H9 (cell line): ENCODE measurements at regions not wholly inside any gene's neighbourhood (a gene's known extent, or its start where the extent isn't known, plus 50 kb on each side); places are given as distances from the start of the nearest gene placed in this dataset.

ENCODE experiments used
- DNase-seq: peaks from one replicate; pipeline ENCODE4 v3.0.0-alpha.2; 2017
- H2AFZ ChIP-seq: one replicate; pipeline ENCODE4 v1.6.1; 2013; ENCODE audit warnings: mild to moderate bottlenecking, low read length, control low read depth, moderate library complexity
- H2AK5ac ChIP-seq: 2 replicates; pipeline ENCODE4 v1.6.1; 2013; ENCODE audit warnings: low read length, control low read depth, mixed read lengths; ENCODE audit not compliant: insufficient read length
- H2BK120ac ChIP-seq: one replicate; pipeline ENCODE4 v1.6.1; 2013; ENCODE audit warnings: low read depth, mild to moderate bottlenecking, low read length, control low read depth, inconsistent platforms; ENCODE audit not compliant: poor library complexity, severe bottlenecking
- H2BK12ac ChIP-seq: 2 replicates; pipeline ENCODE4 v1.6.1; 2013; ENCODE audit warnings: low read length, control low read depth, mixed read lengths, low read depth; ENCODE audit not compliant: insufficient read length
- H2BK15ac ChIP-seq: 2 replicates; pipeline ENCODE4 v1.6.1; 2013; ENCODE audit warnings: low read depth, low read length, control low read depth
- H2BK20ac ChIP-seq: one replicate; pipeline ENCODE4 v1.6.1; 2013; ENCODE audit warnings: low read depth, mild to moderate bottlenecking, low read length, control low read depth, inconsistent platforms; ENCODE audit not compliant: poor library complexity, severe bottlenecking
- H2BK5ac ChIP-seq: 2 replicates; pipeline ENCODE4 v1.6.1; 2013; ENCODE audit warnings: low read length, control low read depth, mixed read lengths; ENCODE audit not compliant: insufficient read length
- H3K14ac ChIP-seq: 2 replicates; pipeline ENCODE4 v1.6.1; 2013; ENCODE audit warnings: low read length, control low read depth; ENCODE audit not compliant: insufficient read depth
- H3K18ac ChIP-seq: 2 replicates; pipeline ENCODE4 v1.6.1; 2013; ENCODE audit warnings: low read depth, mild to moderate bottlenecking, mixed read lengths, low read length, control low read depth; ENCODE audit not compliant: insufficient read length
- H3K23ac ChIP-seq: 2 replicates; pipeline ENCODE4 v1.6.1; 2013; ENCODE audit warnings: low read length, control low read depth, mixed read lengths, low read depth; ENCODE audit not compliant: insufficient read length
- H3K23me2 ChIP-seq: 2 replicates; pipeline ENCODE4 v1.6.1; 2013; ENCODE audit warnings: low read depth, mild to moderate bottlenecking, mixed read lengths, low read length, control low read depth; ENCODE audit not compliant: insufficient read length, poor library complexity, severe bottlenecking
- H3K27ac ChIP-seq: 2 replicates; pipeline ENCODE4 v1.5.1; 2013; ENCODE audit warnings: low read length, control low read depth, mixed read lengths, low read depth; ENCODE audit not compliant: insufficient read length
- H3K27me3 ChIP-seq: 2 replicates; pipeline ENCODE4 v1.6.1; 2013; ENCODE audit warnings: low read length, control low read depth, inconsistent platforms; ENCODE audit not compliant: insufficient read depth
- H3K4ac ChIP-seq: 2 replicates; pipeline ENCODE4 v1.6.1; 2013; ENCODE audit warnings: low read depth, mild to moderate bottlenecking, control low read depth, inconsistent platforms, low read length, moderate library complexity
- H3K4me1 ChIP-seq: 2 replicates; pipeline ENCODE4 v1.6.1; 2013; ENCODE audit warnings: low read length, control low read depth, inconsistent platforms; ENCODE audit not compliant: insufficient read depth
- H3K4me2 ChIP-seq: 2 replicates; pipeline ENCODE4 v1.6.1; 2013; ENCODE audit warnings: low read length, control low read depth, mixed read lengths; ENCODE audit not compliant: insufficient read length, insufficient read depth
- H3K56ac ChIP-seq: 2 replicates; pipeline ENCODE4 v1.6.1; 2013; ENCODE audit warnings: low read depth, mild to moderate bottlenecking, mixed read lengths, low read length, control low read depth; ENCODE audit not compliant: insufficient read length
- H3K79me1 ChIP-seq: 2 replicates; pipeline ENCODE4 v1.6.1; 2013; ENCODE audit warnings: low read depth, mild to moderate bottlenecking, moderate library complexity, low read length, control low read depth, inconsistent platforms; ENCODE audit not compliant: insufficient read depth, poor library complexity, severe bottlenecking
- H3K79me2 ChIP-seq: 2 replicates; pipeline ENCODE4 v1.6.1; 2013; ENCODE audit warnings: low read length, control low read depth, inconsistent platforms; ENCODE audit not compliant: insufficient read depth
- H3K9ac ChIP-seq: 2 replicates; pipeline ENCODE4 v1.6.1; 2013; ENCODE audit warnings: low read length, control low read depth, mixed read lengths; ENCODE audit not compliant: insufficient read length; ENCODE audit errors: extremely low read depth
- H3K9me3 ChIP-seq: one replicate; pipeline ENCODE4 v1.6.1; 2013; ENCODE audit warnings: low read depth, low read length, inconsistent platforms; ENCODE audit not compliant: control insufficient read depth
- H3T11ph ChIP-seq: one replicate; pipeline ENCODE4 v1.6.1; 2013; ENCODE audit warnings: mild to moderate bottlenecking, low read length, control low read depth, inconsistent platforms
- H4K20me1 ChIP-seq: one replicate; pipeline ENCODE4 v1.6.1; 2013; ENCODE audit not compliant: control insufficient read depth, insufficient read length, insufficient read depth
- H4K5ac ChIP-seq: 2 replicates; pipeline ENCODE4 v1.6.1; 2013; ENCODE audit warnings: low read depth, mild to moderate bottlenecking, mixed read lengths, low read length, control low read depth; ENCODE audit not compliant: insufficient read length
- H4K8ac ChIP-seq: replicated peaks from 2 replicates; pipeline ENCODE4 v1.6.1; 2013; ENCODE audit warnings: low read length, control low read depth, mixed read lengths, low read depth; ENCODE audit not compliant: insufficient read length
- H4K91ac ChIP-seq: 2 replicates; pipeline ENCODE4 v1.6.1; 2013; ENCODE audit warnings: low read depth, mild to moderate bottlenecking, moderate library complexity, mixed read lengths, low read length, control low read depth; ENCODE audit not compliant: insufficient read length
- H3K27ac Mint-ChIP-seq, 3 experiments: 2 replicates in 2 of 3; 3 replicates in 1 of 3; pipeline ENCODE4 v1.8.0; 2020 to 2021; ENCODE audit warnings: mixed read lengths in 3 of 3, mild to moderate bottlenecking in 1 of 3, moderate library complexity in 1 of 3
- H3K27me3 Mint-ChIP-seq: 2 replicates; pipeline ENCODE4 v1.8.0; 2021; ENCODE audit warnings: low read depth, mild to moderate bottlenecking, moderate library complexity, mixed read lengths
- H3K36me3 Mint-ChIP-seq, 3 experiments: 2 replicates in 2 of 3; 3 replicates in 1 of 3; pipeline ENCODE4 v1.8.0; 2020 to 2021; ENCODE audit warnings: low read depth in 3 of 3, mixed read lengths in 3 of 3; ENCODE audit not compliant: insufficient read depth in 1 of 3
- H3K4me1 Mint-ChIP-seq, 2 experiments: 2 replicates each; pipeline ENCODE4 v1.8.0; 2020; ENCODE audit warnings: mixed read lengths in 2 of 2
- H3K4me3 Mint-ChIP-seq, 2 experiments: 2 replicates in 1 of 2; 3 replicates in 1 of 2; pipeline ENCODE4 v1.8.0; 2020 to 2021; ENCODE audit warnings: mild to moderate bottlenecking in 2 of 2, mixed read lengths in 2 of 2, moderate library complexity in 1 of 2
- H3K9me3 Mint-ChIP-seq, 2 experiments: 2 replicates in 1 of 2; 3 replicates in 1 of 2; pipeline ENCODE4 v1.8.0; 2020; ENCODE audit warnings: mild to moderate bottlenecking in 2 of 2, mixed read lengths in 2 of 2, moderate library complexity in 1 of 2
- WGBS: extraction: QIAGEN DNeasy Blood & Tissue Kit; methylation state at CpG from one replicate; pipeline ENCODE4 v1.1.7; 2013; ENCODE audit warnings: missing lambda C conversion rate, low lambda C conversion rate, mixed read lengths; ENCODE audit not compliant: insufficient read length; ENCODE audit errors: extremely low coverage; 5-methylcytosine and 5-hydroxymethylcytosine counted together
- TF ChIP-seq, protein P1 (sequence below): fragments of 200-600 bp; sonication (generic); conservative IDR thresholded peaks from 3 replicates; pipeline ENCODE4 v1.8.0; 2021; ENCODE audit warnings: antibody characterized with exemption, mild to moderate bottlenecking

GRCh38 chr5:175109058-175109755 is 334.8 kb downstream of the DRD1 start:
- Mint-ChIP-seq H3K4me3 (no peak overlapping the region), H3K9me3 (peaks cover 20% of the 10 kb centered on the region in 2 experiments), H3K27ac (no peak overlapping the region), H3K4me1 (no peaks in the 10 kb centered on the region), H3K27me3 (peaks cover 8% of the 10 kb centered on the region), H3K36me3 (peaks cover 10 to 16% (median 13%) of the 10 kb centered on the region in 3 experiments)
- no peaks in the 10 kb centered on the region for H3K79me1 ChIP-seq
- H3K23ac ChIP-seq, result no peak overlapping the region
- no peaks in the 10 kb centered on the region for H3K9me3 ChIP-seq
- no peak overlapping the region for H2BK5ac ChIP-seq
- H3K4ac ChIP-seq, result no peak overlapping the region
- no peak overlapping the region for H3K27ac ChIP-seq
- H3K4me1 ChIP-seq, result no peaks in the 10 kb centered on the region
- DNase-seq, result no peak
- TF ChIP-seq, protein P1, sequence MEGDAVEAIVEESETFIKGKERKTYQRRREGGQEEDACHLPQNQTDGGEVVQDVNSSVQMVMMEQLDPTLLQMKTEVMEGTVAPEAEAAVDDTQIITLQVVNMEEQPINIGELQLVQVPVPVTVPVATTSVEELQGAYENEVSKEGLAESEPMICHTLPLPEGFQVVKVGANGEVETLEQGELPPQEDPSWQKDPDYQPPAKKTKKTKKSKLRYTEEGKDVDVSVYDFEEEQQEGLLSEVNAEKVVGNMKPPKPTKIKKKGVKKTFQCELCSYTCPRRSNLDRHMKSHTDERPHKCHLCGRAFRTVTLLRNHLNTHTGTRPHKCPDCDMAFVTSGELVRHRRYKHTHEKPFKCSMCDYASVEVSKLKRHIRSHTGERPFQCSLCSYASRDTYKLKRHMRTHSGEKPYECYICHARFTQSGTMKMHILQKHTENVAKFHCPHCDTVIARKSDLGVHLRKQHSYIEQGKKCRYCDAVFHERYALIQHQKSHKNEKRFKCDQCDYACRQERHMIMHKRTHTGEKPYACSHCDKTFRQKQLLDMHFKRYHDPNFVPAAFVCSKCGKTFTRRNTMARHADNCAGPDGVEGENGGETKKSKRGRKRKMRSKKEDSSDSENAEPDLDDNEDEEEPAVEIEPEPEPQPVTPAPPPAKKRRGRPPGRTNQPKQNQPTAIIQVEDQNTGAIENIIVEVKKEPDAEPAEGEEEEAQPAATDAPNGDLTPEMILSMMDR, result no peak
- no peaks in the 10 kb centered on the region for H3K79me2 ChIP-seq
- no peak overlapping the region for H2BK15ac ChIP-seq
- no peak overlapping the region for H3K14ac ChIP-seq
- H4K5ac ChIP-seq, result no peak overlapping the region
- no peak overlapping the region for H2BK120ac ChIP-seq
- no peak overlapping the region for H2AFZ ChIP-seq
- H2AK5ac ChIP-seq, result no peak overlapping the region
- no peak overlapping the region for H3K56ac ChIP-seq
- no peak overlapping the region for H4K91ac ChIP-seq
- no peak overlapping the region for H3K4me2 ChIP-seq
- H2BK20ac ChIP-seq, result no peak overlapping the region
- H2BK12ac ChIP-seq, result no peak overlapping the region
- no peaks in the 10 kb centered on the region for H3K23me2 ChIP-seq
- H3T11ph ChIP-seq, result no peak overlapping the region
- no peaks in the 10 kb centered on the region for H4K20me1 ChIP-seq
- no peak overlapping the region for H3K18ac ChIP-seq
- no peak overlapping the region for H3K9ac ChIP-seq
- H3K27me3 ChIP-seq, result no peaks in the 10 kb centered on the region
- WGBS, result no CpG with 5 or more reads among the region's 4 CpGs
- H4K8ac ChIP-seq, result no peak overlapping the region
